Lower lobe of right lung (tissue), 2 donors: ENCODE measurements at regions not wholly inside any gene's neighbourhood (a gene's known extent, or its start where the extent isn't known, plus 50 kb on each side); places are given as distances from the start of the nearest gene placed in this dataset.

Experiments
- ATAC-seq, 2 donors: fragments of 200-7000 bp; cut with Tn5 transposase; one replicate each; pipeline ENCODE4 v1.9.1; 2020 to 2022; ENCODE audit warnings: mild to moderate bottlenecking in 2 of 2, moderate library complexity in 2 of 2
- DNase-seq: peaks from one replicate; pipeline ENCODE4 v3.0.0-alpha.2; 2020
- H3K27ac ChIP-seq: fragments of 200-600 bp; one replicate; pipeline ENCODE4 v1.8.0; 2022
- H3K27me3 ChIP-seq: fragments of 200-600 bp; one replicate; pipeline ENCODE4 v1.8.0; 2022; ENCODE audit warnings: low read depth
- H3K36me3 ChIP-seq: fragments of 200-600 bp; one replicate; pipeline ENCODE4 v1.8.0; 2022; ENCODE audit warnings: mild to moderate bottlenecking
- H3K4me1 ChIP-seq: fragments of 200-600 bp; one replicate; pipeline ENCODE4 v1.8.0; 2022
- H3K4me3 ChIP-seq: fragments of 200-600 bp; one replicate; pipeline ENCODE4 v1.8.0; 2022; ENCODE audit warnings: mild to moderate bottlenecking
- H3K9me3 ChIP-seq: fragments of 200-600 bp; one replicate; pipeline ENCODE4 v1.8.0; 2022
- CTCF ChIP-seq: fragments of 200-600 bp; IDR thresholded peaks from one replicate; pipeline ENCODE4 v1.8.0; 2022; ENCODE audit warnings: antibody characterized with exemption, mild to moderate bottlenecking
- intact Hi-C: fragments of 100-400 bp; cut with DNase I; formaldehyde crosslinking; loops from one replicate; pipeline ENCODE4 v1.11.0; 2022
- donor health status: DM: no; HTN: yes; CAD: no; lungs with severe emphysema.

GRCh38 chr11:107182978-107183377 is 164.7 kb upstream of the GUCY1A2 start:
- Histone ChIP-seq H3K4me1 (no peaks in the 10 kb centered on the region), H3K4me3 (no peak overlapping the region), H3K27ac (no peak overlapping the region), H3K27me3 (no peaks in the 10 kb centered on the region), H3K9me3 (no peaks in the 10 kb centered on the region), H3K36me3 (no peaks in the 10 kb centered on the region)
- no peak for ATAC-seq
- TF ChIP-seq CTCF: no peak
- intact Hi-C loops: no loop called here
- DNase-seq: no peak

GRCh38 chr11:107180236-107180635 is 162.0 kb upstream of the GUCY1A2 start:
- H3K4me3 ChIP-seq: no peak overlapping the region
- H3K36me3 ChIP-seq: no peaks in the 10 kb centered on the region
- intact Hi-C loops: no loop called here
- no peaks in the 10 kb centered on the region for H3K9me3 ChIP-seq
- ATAC-seq: no peak
- H3K4me1 ChIP-seq: no peaks in the 10 kb centered on the region
- DNase-seq: no peak
- no peaks in the 10 kb centered on the region for H3K27me3 ChIP-seq
- no peak overlapping the region for H3K27ac ChIP-seq
- no peak for TF ChIP-seq CTCF

- Histone ChIP-seq H3K27me3 (no peaks in the 10 kb centered on the region), H3K4me3 (no peak overlapping the region), H3K27ac (no peak overlapping the region), H3K4me1 (no peaks in the 10 kb centered on the region), H3K9me3 (no peaks in the 10 kb centered on the region), H3K36me3 (no peaks in the 10 kb centered on the region)
- ATAC-seq (no peak), DNase-seq (no peak)
- no peak for TF ChIP-seq CTCF
- intact Hi-C loops: no loop called here
These were observed 161.6 kb upstream of the GUCY1A2 start for GRCh38 chr11:107179829-107180228.

DNA sequence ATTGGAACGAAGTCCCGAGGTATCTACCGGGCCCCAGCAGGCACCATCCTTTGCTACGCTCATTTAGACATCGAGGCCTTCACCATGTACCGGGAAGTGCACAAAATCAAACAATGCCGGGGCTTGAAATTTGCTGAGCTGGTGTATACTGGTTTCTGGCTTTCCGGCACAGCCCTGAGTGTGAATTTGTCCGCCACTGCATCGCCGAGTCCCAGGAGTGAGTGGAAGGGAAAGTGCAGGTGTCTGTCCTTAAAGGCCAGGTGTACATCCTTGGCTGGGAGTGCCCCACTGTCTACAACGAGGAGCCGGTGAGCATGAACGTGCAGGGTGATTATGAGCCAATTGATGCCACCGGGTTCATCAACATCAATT is 158.8 kb upstream of the GUCY1A2 start:
- Histone ChIP-seq H3K27me3 (no peaks in the 10 kb centered on the region), H3K27ac (no peak overlapping the region), H3K9me3 (no peaks in the 10 kb centered on the region), H3K4me3 (no peak overlapping the region), H3K36me3 (no peaks in the 10 kb centered on the region), H3K4me1 (no peaks in the 10 kb centered on the region)
- ATAC-seq (no peak), DNase-seq (no peak)
- TF ChIP-seq CTCF: no peak
- intact Hi-C loops: no loop called here

- Histone ChIP-seq H3K4me3 (no peak overlapping the region), H3K9me3 (no peaks in the 10 kb centered on the region), H3K27me3 (no peaks in the 10 kb centered on the region), H3K4me1 (no peaks in the 10 kb centered on the region), H3K36me3 (no peaks in the 10 kb centered on the region), H3K27ac (no peak overlapping the region)
- ATAC-seq (no peak), DNase-seq (no peak)
- intact Hi-C loops: no loop called here
- TF ChIP-seq CTCF: no peak
These were observed 158.2 kb upstream of the GUCY1A2 start for GRCh38 chr11:107176148-107177105.
